GM23338 (cell line): ENCODE measurements at regions not wholly inside any gene's neighbourhood (a gene's known extent, or its start where the extent isn't known, plus 50 kb on each side); places are given as distances from the start of the nearest gene placed in this dataset.
"Not testable (repeated sequence)": the region's sequence is repeated elsewhere in the genome, so short reads cannot be mapped to it uniquely, and the experiment has no call there.

ENCODE experiments used
- ATAC-seq: fragments of 200-7000 bp; cut with Tn5 transposase; 3 replicates; pipeline ENCODE4 v1.9.1; 2020
- DNase-seq: peaks from one replicate; pipeline ENCODE4 v3.0.0-alpha.2; 2015; ENCODE audit warnings: low spot score
- H2AFZ ChIP-seq: fragments of 200-600 bp; sonication (generic); 2 replicates; pipeline ENCODE4 v1.8.0; 2016; ENCODE audit warnings: antibody characterized with exemption, mild to moderate bottlenecking, moderate library complexity
- H3F3A ChIP-seq: fragments of 200-600 bp; sonication (generic); replicated peaks from 2 replicates; pipeline ENCODE4 v1.8.0; 2017; ENCODE audit warnings: antibody characterized with exemption, mixed run types, low read depth
- H3K27ac ChIP-seq: fragments of 200-600 bp; sonication (generic); 2 replicates; pipeline ENCODE4 v1.6.1; 2016; ENCODE audit warnings: low read depth
- H3K27me3 ChIP-seq: fragments of 200-600 bp; sonication (generic); 2 replicates; pipeline ENCODE4 v1.8.0; 2016; ENCODE audit warnings: mild to moderate bottlenecking, mixed run types, moderate library complexity; ENCODE audit not compliant: insufficient read depth
- H3K36me3 ChIP-seq: fragments of 200-600 bp; sonication (generic); 2 replicates; pipeline ENCODE4 v1.8.0; 2016; ENCODE audit warnings: mild to moderate bottlenecking; ENCODE audit not compliant: insufficient read depth
- H3K4me1 ChIP-seq: fragments of 200-600 bp; sonication (generic); 2 replicates; pipeline ENCODE4 v1.8.0; 2016; ENCODE audit warnings: mild to moderate bottlenecking, moderate library complexity; ENCODE audit not compliant: insufficient read depth
- H3K4me2 ChIP-seq: fragments of 200-600 bp; sonication (generic); 2 replicates; pipeline ENCODE4 v1.7.1; 2017; ENCODE audit warnings: mixed run types
- H3K4me3 ChIP-seq: fragments of 200-600 bp; sonication (generic); 2 replicates; pipeline ENCODE4 v1.6.1; 2016; ENCODE audit warnings: mixed run types
- H3K79me2 ChIP-seq: fragments of 200-600 bp; sonication (generic); replicated peaks from 2 replicates; pipeline ENCODE4 v1.8.0; 2017; ENCODE audit warnings: mild to moderate bottlenecking; ENCODE audit not compliant: insufficient read depth
- H3K9me2 ChIP-seq: fragments of 200-600 bp; sonication (generic); 2 replicates; pipeline ENCODE4 v1.8.0; 2017; ENCODE audit not compliant: insufficient read depth
- H4K20me1 ChIP-seq: fragments of 200-600 bp; sonication (generic); replicated peaks from 2 replicates; pipeline ENCODE4 v1.8.0; 2017; ENCODE audit warnings: mild to moderate bottlenecking; ENCODE audit not compliant: insufficient read depth
- H3K27ac Mint-ChIP-seq: 2 replicates; pipeline ENCODE4 v1.8.0; 2020; ENCODE audit warnings: inconsistent platforms, mild to moderate bottlenecking, moderate library complexity, mixed read lengths
- H3K27me3 Mint-ChIP-seq: 3 replicates; pipeline ENCODE4 v1.8.0; 2022; ENCODE audit warnings: low read depth, mild to moderate bottlenecking, moderate library complexity, mixed read lengths, inconsistent platforms; ENCODE audit not compliant: insufficient read depth, poor library complexity
- H3K36me3 Mint-ChIP-seq: 3 replicates; pipeline ENCODE4 v1.8.0; 2021; ENCODE audit warnings: low read depth, mild to moderate bottlenecking, inconsistent platforms, moderate library complexity, mixed read lengths
- H3K4me1 Mint-ChIP-seq: 3 replicates; pipeline ENCODE4 v1.8.0; 2020; ENCODE audit warnings: mild to moderate bottlenecking, inconsistent platforms, mixed read lengths
- H3K4me3 Mint-ChIP-seq: 3 replicates; pipeline ENCODE4 v1.8.0; 2021; ENCODE audit warnings: moderate library complexity, mild to moderate bottlenecking, inconsistent platforms, mixed read lengths
- H3K9me3 Mint-ChIP-seq: 3 replicates; pipeline ENCODE4 v1.8.0; 2020; ENCODE audit warnings: moderate library complexity, mild to moderate bottlenecking, inconsistent platforms, mixed read lengths
- CREB1 ChIP-seq: fragments of 250-450 bp; sonication (Bioruptor Pico); IDR thresholded peaks from 2 replicates; pipeline ENCODE4 v1.5.0; 2020; ENCODE audit warnings: low read depth, mild to moderate bottlenecking, moderate library complexity
- CTCF ChIP-seq, 2 experiments: fragments of 200-600 bp in 1 of 2; sonication (generic) in 1 of 2; conservative IDR thresholded peaks; 2 replicates each; pipeline versions ENCODE4 v1.5.1 to v1.6.1; 2016 to 2017; ENCODE audit warnings: antibody characterized with exemption in 2 of 2, low read depth in 2 of 2, mild to moderate bottlenecking in 2 of 2, moderate library complexity in 1 of 2
- EZH2 ChIP-seq: fragments of 200-600 bp; sonication (generic); IDR thresholded peaks from one replicate; pipeline ENCODE4 v1.8.0; 2017; ENCODE audit warnings: antibody characterized with exemption, mild to moderate bottlenecking, low read depth; ENCODE audit not compliant: unreplicated experiment
- JUNB ChIP-seq: IDR thresholded peaks from one replicate; pipeline ENCODE4 v1.6.1; 2016; ENCODE audit warnings: antibody characterized with exemption; ENCODE audit not compliant: unreplicated experiment
- TF ChIP-seq, protein P1 (sequence below): fragments of 250-450 bp; sonication (Bioruptor Pico); IDR thresholded peaks from 2 replicates; pipeline ENCODE4 v1.5.0; 2020; ENCODE audit warnings: mild to moderate bottlenecking, moderate library complexity
- TF ChIP-seq, protein P2 (sequence below): IDR thresholded peaks from 2 replicates; pipeline ENCODE4 v1.6.1; 2016; ENCODE audit warnings: antibody characterized with exemption

DNA sequence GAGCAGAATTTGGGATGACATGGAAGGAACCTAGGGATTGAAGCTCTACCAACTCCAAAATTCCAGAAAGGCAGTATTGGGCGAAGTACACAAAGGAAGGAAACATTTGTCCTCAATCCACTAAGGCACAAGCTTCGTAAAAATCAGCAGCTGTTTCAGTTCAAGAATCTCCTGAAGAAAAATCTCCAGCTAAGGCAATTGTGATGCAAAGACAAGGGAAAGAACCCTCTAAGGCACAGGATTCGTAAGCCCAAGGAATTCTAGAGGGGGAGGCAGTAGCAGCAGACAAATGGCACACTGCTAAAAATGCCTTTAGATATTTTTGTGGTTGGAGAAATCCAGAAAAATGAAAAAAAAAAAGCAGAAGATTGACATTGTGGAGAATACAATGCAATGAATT, 64.5 kb upstream of the PLPPR5 start:
- H3K27me3 Mint-ChIP-seq = peaks cover 2% of the 10 kb centered on the region
- no peaks in the 10 kb centered on the region for H3K9me3 Mint-ChIP-seq
- Histone ChIP-seq H3K27me3 (no peaks in the 10 kb centered on the region), H3K36me3 (no peaks in the 10 kb centered on the region), H3K79me2 (no peaks in the 10 kb centered on the region), H3K4me3 (peak overlapping the region; percentile 7; the same call in 1 of the 2 replicates), H3K4me1 (peaks cover 26% of the 10 kb centered on the region), H3F3A (no peaks in the 10 kb centered on the region), H4K20me1 (no peaks in the 10 kb centered on the region), H3K9me2 (no peaks in the 10 kb centered on the region), H3K27ac (peak overlapping the region; percentile 64), H2AFZ (no peak overlapping the region), H3K4me2 (peak overlapping the region; percentile 22)
- ATAC-seq (peak; percentile 91), DNase-seq (peak; percentile 75)
- no peak for TF ChIP-seq CREB1 (CRISPR knock-in tag)
- TF ChIP-seq EZH2 = no peak
- TF ChIP-seq JUNB = no peak
- TF ChIP-seq, protein P1, sequence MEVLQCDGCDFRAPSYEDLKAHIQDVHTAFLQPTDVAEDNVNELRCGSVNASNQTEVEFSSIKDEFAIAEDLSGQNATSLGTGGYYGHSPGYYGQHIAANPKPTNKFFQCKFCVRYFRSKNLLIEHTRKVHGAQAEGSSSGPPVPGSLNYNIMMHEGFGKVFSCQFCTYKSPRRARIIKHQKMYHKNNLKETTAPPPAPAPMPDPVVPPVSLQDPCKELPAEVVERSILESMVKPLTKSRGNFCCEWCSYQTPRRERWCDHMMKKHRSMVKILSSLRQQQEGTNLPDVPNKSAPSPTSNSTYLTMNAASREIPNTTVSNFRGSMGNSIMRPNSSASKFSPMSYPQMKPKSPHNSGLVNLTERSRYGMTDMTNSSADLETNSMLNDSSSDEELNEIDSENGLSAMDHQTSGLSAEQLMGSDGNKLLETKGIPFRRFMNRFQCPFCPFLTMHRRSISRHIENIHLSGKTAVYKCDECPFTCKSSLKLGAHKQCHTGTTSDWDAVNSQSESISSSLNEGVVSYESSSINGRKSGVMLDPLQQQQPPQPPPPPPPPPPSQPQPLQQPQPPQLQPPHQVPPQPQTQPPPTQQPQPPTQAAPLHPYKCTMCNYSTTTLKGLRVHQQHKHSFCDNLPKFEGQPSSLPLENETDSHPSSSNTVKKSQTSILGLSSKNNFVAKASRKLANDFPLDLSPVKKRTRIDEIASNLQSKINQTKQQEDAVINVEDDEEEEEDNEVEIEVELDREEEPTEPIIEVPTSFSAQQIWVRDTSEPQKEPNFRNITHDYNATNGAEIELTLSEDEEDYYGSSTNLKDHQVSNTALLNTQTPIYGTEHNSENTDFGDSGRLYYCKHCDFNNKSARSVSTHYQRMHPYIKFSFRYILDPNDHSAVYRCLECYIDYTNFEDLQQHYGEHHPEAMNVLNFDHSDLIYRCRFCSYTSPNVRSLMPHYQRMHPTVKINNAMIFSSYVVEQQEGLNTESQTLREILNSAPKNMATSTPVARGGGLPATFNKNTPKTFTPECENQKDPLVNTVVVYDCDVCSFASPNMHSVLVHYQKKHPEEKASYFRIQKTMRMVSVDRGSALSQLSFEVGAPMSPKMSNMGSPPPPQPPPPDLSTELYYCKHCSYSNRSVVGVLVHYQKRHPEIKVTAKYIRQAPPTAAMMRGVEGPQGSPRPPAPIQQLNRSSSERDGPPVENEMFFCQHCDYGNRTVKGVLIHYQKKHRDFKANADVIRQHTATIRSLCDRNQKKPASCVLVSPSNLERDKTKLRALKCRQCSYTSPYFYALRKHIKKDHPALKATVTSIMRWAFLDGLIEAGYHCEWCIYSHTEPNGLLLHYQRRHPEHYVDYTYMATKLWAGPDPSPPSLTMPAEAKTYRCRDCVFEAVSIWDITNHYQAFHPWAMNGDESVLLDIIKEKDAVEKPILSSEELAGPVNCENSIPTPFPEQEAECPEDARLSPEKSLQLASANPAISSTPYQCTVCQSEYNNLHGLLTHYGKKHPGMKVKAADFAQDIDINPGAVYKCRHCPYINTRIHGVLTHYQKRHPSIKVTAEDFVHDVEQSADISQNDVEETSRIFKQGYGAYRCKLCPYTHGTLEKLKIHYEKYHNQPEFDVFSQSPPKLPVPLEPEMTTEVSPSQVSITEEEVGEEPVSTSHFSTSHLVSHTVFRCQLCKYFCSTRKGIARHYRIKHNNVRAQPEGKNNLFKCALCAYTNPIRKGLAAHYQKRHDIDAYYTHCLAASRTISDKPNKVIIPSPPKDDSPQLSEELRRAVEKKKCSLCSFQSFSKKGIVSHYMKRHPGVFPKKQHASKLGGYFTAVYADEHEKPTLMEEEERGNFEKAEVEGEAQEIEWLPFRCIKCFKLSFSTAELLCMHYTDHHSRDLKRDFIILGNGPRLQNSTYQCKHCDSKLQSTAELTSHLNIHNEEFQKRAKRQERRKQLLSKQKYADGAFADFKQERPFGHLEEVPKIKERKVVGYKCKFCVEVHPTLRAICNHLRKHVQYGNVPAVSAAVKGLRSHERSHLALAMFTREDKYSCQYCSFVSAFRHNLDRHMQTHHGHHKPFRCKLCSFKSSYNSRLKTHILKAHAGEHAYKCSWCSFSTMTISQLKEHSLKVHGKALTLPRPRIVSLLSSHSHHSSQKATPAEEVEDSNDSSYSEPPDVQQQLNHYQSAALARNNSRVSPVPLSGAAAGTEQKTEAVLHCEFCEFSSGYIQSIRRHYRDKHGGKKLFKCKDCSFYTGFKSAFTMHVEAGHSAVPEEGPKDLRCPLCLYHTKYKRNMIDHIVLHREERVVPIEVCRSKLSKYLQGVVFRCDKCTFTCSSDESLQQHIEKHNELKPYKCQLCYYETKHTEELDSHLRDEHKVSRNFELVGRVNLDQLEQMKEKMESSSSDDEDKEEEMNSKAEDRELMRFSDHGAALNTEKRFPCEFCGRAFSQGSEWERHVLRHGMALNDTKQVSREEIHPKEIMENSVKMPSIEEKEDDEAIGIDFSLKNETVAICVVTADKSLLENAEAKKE (CRISPR knock-in tag) = peak; percentile 37; the same call in 1 of the 2 replicates
- TF ChIP-seq CTCF (conservative IDR thresholded peaks at IDR 0.05; ENCODE audit: low read depth in 2 of 2) = no peak
- TF ChIP-seq, protein P2, sequence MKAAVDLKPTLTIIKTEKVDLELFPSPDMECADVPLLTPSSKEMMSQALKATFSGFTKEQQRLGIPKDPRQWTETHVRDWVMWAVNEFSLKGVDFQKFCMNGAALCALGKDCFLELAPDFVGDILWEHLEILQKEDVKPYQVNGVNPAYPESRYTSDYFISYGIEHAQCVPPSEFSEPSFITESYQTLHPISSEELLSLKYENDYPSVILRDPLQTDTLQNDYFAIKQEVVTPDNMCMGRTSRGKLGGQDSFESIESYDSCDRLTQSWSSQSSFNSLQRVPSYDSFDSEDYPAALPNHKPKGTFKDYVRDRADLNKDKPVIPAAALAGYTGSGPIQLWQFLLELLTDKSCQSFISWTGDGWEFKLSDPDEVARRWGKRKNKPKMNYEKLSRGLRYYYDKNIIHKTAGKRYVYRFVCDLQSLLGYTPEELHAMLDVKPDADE = no peak
- H3K4me1 Mint-ChIP-seq = peaks cover 33% of the 10 kb centered on the region
- peak overlapping the region; percentile 39; the same call in 2 of the 3 replicates for H3K4me3 Mint-ChIP-seq
- H3K27ac Mint-ChIP-seq = peak overlapping the region; percentile 92
- H3K36me3 Mint-ChIP-seq = no peaks in the 10 kb centered on the region

- not testable (repeated sequence) for H3K27ac ChIP-seq, H3K4me3 Mint-ChIP-seq, H3K36me3 ChIP-seq, DNase-seq, H3K27ac Mint-ChIP-seq, H4K20me1 ChIP-seq, H3K4me2 ChIP-seq, H3K4me3 ChIP-seq, ATAC-seq, H3K79me2 ChIP-seq, H3K4me1 ChIP-seq, H3K36me3 Mint-ChIP-seq, H2AFZ ChIP-seq, H3K9me2 ChIP-seq, H3K27me3 ChIP-seq, H3F3A ChIP-seq, H3K27me3 Mint-ChIP-seq, H3K4me1 Mint-ChIP-seq
- peaks cover 12% of the 10 kb centered on the region; the same call in 2 of the 3 replicates for H3K9me3 Mint-ChIP-seq
These were observed 73.9 kb upstream of the PLPPR5 start for GRCh38 chr1:99078529-99078928.
